NB4 (cell line): ENCODE measurements at regions not wholly inside any gene's neighbourhood (a gene's known extent, or its start where the extent isn't known, plus 50 kb on each side); places are given as distances from the start of the nearest gene placed in this dataset.

Source experiments
- DNase-seq: peaks from one replicate; pipeline ENCODE4 v3.0.0; 2010; ENCODE audit warnings: low read depth
- H3K4me3 ChIP-seq: one replicate; pipeline ENCODE4 v1.5.1; 2011; ENCODE audit warnings: mild to moderate bottlenecking, low read depth, low read length, moderate library complexity
- CTCF ChIP-seq: IDR thresholded peaks from one replicate; pipeline ENCODE4 v1.5.1; 2012; ENCODE audit warnings: low read depth, low read length
- MAX ChIP-seq: IDR thresholded peaks from 2 replicates; pipeline ENCODE4 v1.6.1; 2011; ENCODE audit warnings: low read depth, low read length
- MYC ChIP-seq: IDR thresholded peaks from 2 replicates; pipeline ENCODE4 v1.6.1; 2011; ENCODE audit warnings: low read depth, low read length
- POLR2A ChIP-seq: IDR thresholded peaks from 2 replicates; pipeline ENCODE4 v1.6.1; 2011; ENCODE audit warnings: mild to moderate bottlenecking; ENCODE audit not compliant: insufficient read length; ENCODE audit errors: extremely low read depth

GRCh38 chr11:29485641-29486040 is 531.2 kb downstream of the KCNA4 start:
- DNase-seq: no peak
- no peak overlapping the region for H3K4me3 ChIP-seq
- no peak for TF ChIP-seq MYC
- TF ChIP-seq POLR2A: no peak
- TF ChIP-seq MAX: no peak
- TF ChIP-seq CTCF: no peak

- TF ChIP-seq MAX: no peak
- TF ChIP-seq CTCF: no peak
- TF ChIP-seq POLR2A: no peak
- TF ChIP-seq MYC: no peak
- no peak for DNase-seq
- H3K4me3 ChIP-seq: no peak overlapping the region
Observed at GRCh38 chr11:29484548-29484947, 532.3 kb downstream of the KCNA4 start.

- H3K4me3 ChIP-seq: no peak overlapping the region
- no peak for DNase-seq
- TF ChIP-seq POLR2A (no peak), CTCF (no peak), MAX (no peak), MYC (no peak)
Observed at GRCh38 chr11:29483831-29484230, 533.0 kb downstream of the KCNA4 start.

GRCh38 chr11:29482510-29482909 is 534.3 kb downstream of the KCNA4 start:
- no peak overlapping the region for H3K4me3 ChIP-seq
- no peak for DNase-seq
- TF ChIP-seq MYC: no peak
- no peak for TF ChIP-seq POLR2A
- no peak for TF ChIP-seq CTCF
- no peak for TF ChIP-seq MAX

- TF ChIP-seq MAX (no peak), MYC (no peak), POLR2A (no peak), CTCF (no peak)
- H3K4me3 ChIP-seq: no peak overlapping the region
- no peak for DNase-seq
Observed at GRCh38 chr11:29481738-29482137, 535.1 kb downstream of the KCNA4 start.

GRCh38 chr11:29480981-29481380 is 535.8 kb downstream of the KCNA4 start:
- TF ChIP-seq MYC (no peak), MAX (no peak), POLR2A (no peak), CTCF (no peak)
- no peak overlapping the region for H3K4me3 ChIP-seq
- no peak for DNase-seq
